Loucy (cell line): ENCODE measurements at regions not wholly inside any gene's neighbourhood (a gene's known extent, or its start where the extent isn't known, plus 50 kb on each side); places are given as distances from the start of the nearest gene placed in this dataset.

Experiments
- H2AFZ ChIP-seq: fragments of 200-600 bp; sonication (generic); 2 replicates; pipeline ENCODE4 v1.6.0; 2016; ENCODE audit warnings: antibody characterized with exemption, mild to moderate bottlenecking, low read length, moderate library complexity
- H3F3A ChIP-seq: fragments of 200-600 bp; 2 replicates; pipeline ENCODE4 v1.6.0; 2016; ENCODE audit warnings: antibody characterized with exemption, low read depth, mild to moderate bottlenecking
- H3K27me3 ChIP-seq: fragments of 200-600 bp; sonication (generic); 2 replicates; pipeline ENCODE4 v1.6.1; 2014; ENCODE audit warnings: low read length, mild to moderate bottlenecking; ENCODE audit not compliant: insufficient read depth, poor library complexity, severe bottlenecking
- H3K36me3 ChIP-seq: fragments of 200-600 bp; sonication (generic); 2 replicates; pipeline ENCODE4 v1.6.1; 2016; ENCODE audit warnings: low read length; ENCODE audit not compliant: insufficient read depth
- H3K4me1 ChIP-seq: fragments of 200-600 bp; sonication (generic); 2 replicates; pipeline ENCODE4 v1.5.1; 2014; ENCODE audit warnings: low read length, mild to moderate bottlenecking; ENCODE audit not compliant: insufficient read depth, poor library complexity, severe bottlenecking
- H3K4me2 ChIP-seq: fragments of 200-600 bp; sonication (generic); 2 replicates; pipeline ENCODE4 v1.6.0; 2014; ENCODE audit warnings: antibody characterized with exemption, low read length, low read depth, mild to moderate bottlenecking; ENCODE audit not compliant: poor library complexity, severe bottlenecking
- H3K4me3 ChIP-seq: fragments of 200-600 bp; sonication (generic); 2 replicates; pipeline ENCODE4 v1.5.1; 2014; ENCODE audit warnings: low read length, mild to moderate bottlenecking, mixed read lengths; ENCODE audit not compliant: poor library complexity, severe bottlenecking
- H3K79me2 ChIP-seq: fragments of 200-600 bp; sonication (generic); 2 replicates; pipeline ENCODE4 v1.6.1; 2014; ENCODE audit warnings: low read length; ENCODE audit not compliant: insufficient read depth
- H3K9ac ChIP-seq: fragments of 200-600 bp; sonication (generic); 2 replicates; pipeline ENCODE4 v1.6.0; 2014; ENCODE audit warnings: mild to moderate bottlenecking, low read depth, low read length, moderate library complexity; ENCODE audit not compliant: poor library complexity, severe bottlenecking
- H3K9me2 ChIP-seq: fragments of 200-600 bp; sonication (generic); replicated peaks from 2 replicates; pipeline ENCODE4 v1.6.1; 2016; ENCODE audit warnings: low read depth, low read length, mixed read lengths
- H3K9me3 ChIP-seq: fragments of 200-600 bp; sonication (generic); 2 replicates; pipeline ENCODE4 v1.6.1; 2014; ENCODE audit warnings: mild to moderate bottlenecking, antibody characterized with exemption, low read length, low read depth; ENCODE audit not compliant: insufficient read depth
- H4K20me1 ChIP-seq: fragments of 200-600 bp; sonication (generic); 2 replicates; pipeline ENCODE4 v1.6.0; 2014; ENCODE audit warnings: antibody characterized with exemption, low read length, mild to moderate bottlenecking; ENCODE audit not compliant: insufficient read depth, poor library complexity, severe bottlenecking
- EZH2phosphoT487 ChIP-seq: fragments of 200-600 bp; IDR thresholded peaks from 2 replicates; pipeline ENCODE4 v1.6.1; 2018; ENCODE audit warnings: antibody characterized with exemption, mild to moderate bottlenecking, moderate library complexity, borderline replicate concordance
- TF ChIP-seq, protein P1 (sequence below): fragments of 200-600 bp; sonication (generic); conservative IDR thresholded peaks from 2 replicates; pipeline ENCODE4 v1.5.1; 2014; ENCODE audit warnings: mild to moderate bottlenecking, antibody characterized with exemption, low read length

DNA sequence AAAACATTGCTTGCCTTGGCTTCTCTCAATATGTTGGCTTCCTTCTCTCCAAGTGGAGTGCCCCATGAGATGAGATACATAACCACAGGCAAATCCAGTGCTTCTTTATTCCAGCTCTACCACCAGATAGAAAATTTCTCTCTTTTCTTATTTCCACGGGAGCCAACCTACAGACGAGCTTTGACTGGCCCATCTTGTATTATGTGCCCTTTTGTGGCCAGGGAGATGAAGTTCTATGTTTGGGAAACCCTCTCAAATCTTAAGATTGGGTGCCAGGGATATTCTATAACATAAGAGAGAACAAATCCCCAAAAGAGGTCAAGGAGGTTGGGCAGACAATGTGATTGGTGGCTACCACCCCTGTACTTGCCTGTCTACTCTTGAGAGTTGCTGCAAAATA lies 351.8 kb downstream of the ZNF326 start:
- no peak overlapping the region for H3K4me2 ChIP-seq
- no peaks in the 10 kb centered on the region for H3F3A ChIP-seq
- peaks cover 1% of the 10 kb centered on the region for H3K4me1 ChIP-seq

DNA sequence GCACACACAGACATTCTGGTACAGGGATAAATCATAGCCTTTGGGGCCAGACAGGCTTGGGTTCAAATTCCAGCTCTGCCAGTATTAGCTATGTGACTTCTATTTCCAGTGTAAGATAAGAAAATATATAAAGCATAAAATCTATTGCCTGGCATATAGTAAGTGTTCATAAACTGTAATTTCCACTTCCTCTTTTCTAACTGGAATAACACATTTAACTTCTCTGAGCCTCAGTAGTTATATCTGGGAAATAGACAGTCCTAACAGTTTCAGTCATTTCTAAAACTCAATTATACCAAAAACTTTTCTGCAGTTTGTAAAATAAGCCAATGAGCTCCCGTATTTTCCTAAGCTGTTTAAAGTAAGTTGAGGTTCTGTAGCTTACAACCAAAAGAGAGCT lies 351.4 kb downstream of the ZNF326 start:
- no peak for TF ChIP-seq EZH2phosphoT487
- TF ChIP-seq, protein P1, sequence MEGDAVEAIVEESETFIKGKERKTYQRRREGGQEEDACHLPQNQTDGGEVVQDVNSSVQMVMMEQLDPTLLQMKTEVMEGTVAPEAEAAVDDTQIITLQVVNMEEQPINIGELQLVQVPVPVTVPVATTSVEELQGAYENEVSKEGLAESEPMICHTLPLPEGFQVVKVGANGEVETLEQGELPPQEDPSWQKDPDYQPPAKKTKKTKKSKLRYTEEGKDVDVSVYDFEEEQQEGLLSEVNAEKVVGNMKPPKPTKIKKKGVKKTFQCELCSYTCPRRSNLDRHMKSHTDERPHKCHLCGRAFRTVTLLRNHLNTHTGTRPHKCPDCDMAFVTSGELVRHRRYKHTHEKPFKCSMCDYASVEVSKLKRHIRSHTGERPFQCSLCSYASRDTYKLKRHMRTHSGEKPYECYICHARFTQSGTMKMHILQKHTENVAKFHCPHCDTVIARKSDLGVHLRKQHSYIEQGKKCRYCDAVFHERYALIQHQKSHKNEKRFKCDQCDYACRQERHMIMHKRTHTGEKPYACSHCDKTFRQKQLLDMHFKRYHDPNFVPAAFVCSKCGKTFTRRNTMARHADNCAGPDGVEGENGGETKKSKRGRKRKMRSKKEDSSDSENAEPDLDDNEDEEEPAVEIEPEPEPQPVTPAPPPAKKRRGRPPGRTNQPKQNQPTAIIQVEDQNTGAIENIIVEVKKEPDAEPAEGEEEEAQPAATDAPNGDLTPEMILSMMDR: no peak
- peaks cover 5% of the 10 kb centered on the region for H3K4me1 ChIP-seq

More for the DNA sequence above, 351.8 kb downstream of the ZNF326 start:
- Histone ChIP-seq H3K9ac (no peak overlapping the region), H3K27me3 (no peaks in the 10 kb centered on the region), H3K79me2 (no peaks in the 10 kb centered on the region), H3K9me2 (no peaks in the 10 kb centered on the region), H2AFZ (no peak overlapping the region), H3K9me3 (no peaks in the 10 kb centered on the region), H4K20me1 (no peaks in the 10 kb centered on the region), H3K36me3 (no peaks in the 10 kb centered on the region), H3K4me3 (no peak overlapping the region)
- TF ChIP-seq, protein P1: no peak
- no peak for TF ChIP-seq EZH2phosphoT487

DNA sequence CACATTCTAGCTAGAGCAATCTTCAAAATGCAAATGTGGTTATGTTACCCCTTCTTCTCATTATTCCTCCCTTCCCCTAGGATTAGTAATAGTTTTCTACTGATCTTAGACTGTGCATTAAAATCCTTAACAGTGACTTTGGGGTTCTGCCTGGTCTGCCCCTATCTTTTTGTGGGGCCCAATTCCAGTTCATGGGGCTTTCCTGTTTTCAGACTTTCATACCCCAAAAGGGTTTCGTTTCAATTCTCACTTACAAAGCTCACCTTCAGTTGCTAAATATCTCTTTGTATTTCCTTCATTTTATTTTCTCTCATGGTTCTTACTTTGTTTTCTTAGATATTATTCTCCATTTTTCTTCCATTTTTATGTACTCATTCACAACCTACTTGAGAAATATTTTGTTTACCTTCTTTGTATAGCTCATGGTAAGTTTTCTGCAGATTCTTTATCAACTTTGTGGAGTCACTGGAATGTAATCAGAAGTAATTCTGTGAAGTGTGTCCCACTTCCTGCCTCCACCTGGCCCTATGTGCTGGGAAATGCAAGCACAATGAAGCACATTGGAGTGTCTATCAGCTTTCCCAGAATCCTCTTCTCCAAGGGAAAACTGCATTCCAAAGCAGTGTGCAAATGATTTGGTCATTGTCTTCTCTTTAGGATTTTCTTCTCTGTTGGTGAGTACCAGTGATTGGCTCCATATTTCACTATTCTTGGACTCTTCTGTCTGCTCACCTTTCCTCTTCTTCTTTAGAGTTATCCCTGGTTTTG lies 350.2 kb downstream of the ZNF326 start:
- H3K79me2 ChIP-seq: no peaks in the 10 kb centered on the region
- peaks cover 3% of the 10 kb centered on the region for H3F3A ChIP-seq
- no peaks in the 10 kb centered on the region for H3K9me2 ChIP-seq
- H3K9me3 ChIP-seq: no peaks in the 10 kb centered on the region
- H3K9ac ChIP-seq: no peak overlapping the region
- H3K4me2 ChIP-seq: no peak overlapping the region
- no peaks in the 10 kb centered on the region for H3K36me3 ChIP-seq
- H3K27me3 ChIP-seq: no peaks in the 10 kb centered on the region
- no peaks in the 10 kb centered on the region for H4K20me1 ChIP-seq
- TF ChIP-seq EZH2phosphoT487: no peak
- TF ChIP-seq, protein P1: no peak
- no peak overlapping the region for H2AFZ ChIP-seq
- H3K4me1 ChIP-seq: peaks cover 15% of the 10 kb centered on the region
- no peak overlapping the region for H3K4me3 ChIP-seq

More for the DNA sequence above, 351.4 kb downstream of the ZNF326 start:
- Histone ChIP-seq H3K79me2 (no peaks in the 10 kb centered on the region), H3K9ac (no peak overlapping the region), H2AFZ (no peak overlapping the region), H3K9me3 (no peaks in the 10 kb centered on the region), H3K4me3 (no peak overlapping the region), H3K36me3 (no peaks in the 10 kb centered on the region), H3K4me2 (no peak overlapping the region), H4K20me1 (no peaks in the 10 kb centered on the region), H3K27me3 (no peaks in the 10 kb centered on the region), H3F3A (no peaks in the 10 kb centered on the region), H3K9me2 (no peaks in the 10 kb centered on the region)
